ENCODE measurements at regions not wholly inside any gene's neighbourhood (a gene's known extent, or its start where the extent isn't known, plus 50 kb on each side); places are given as distances from the start of the nearest gene placed in this dataset.
"Not testable (repeated sequence)": the region's sequence is repeated elsewhere in the genome, so short reads cannot be mapped to it uniquely, and the experiment has no call there.

- Histone ChIP-seq H3K4me1 (no peaks in the 10 kb centered on the region), H3K36me3 (replicated peaks in 1 of 2; ENCODE audit: insufficient read depth in 1 of 2, low read depth in 2 of 2) (no peaks in the 10 kb centered on the region), H3K27ac (no peak overlapping the region), H3K4me3 (no peak overlapping the region), H3K27me3 (no peaks in the 10 kb centered on the region), H3K9me3 (no peaks in the 10 kb centered on the region)
- intact Hi-C loops (cut with DNase I) = no loop called here
- WGBS, 2 donors = 21 to 42% methylated on average over 2 of the region's 2 CpGs
- no peak for TF ChIP-seq POLR2A (IDR thresholded peaks at IDR 0.05)
- no peak for TF ChIP-seq CTCF (IDR thresholded peaks at IDR 0.05)
- no peak for ATAC-seq
- DNase-seq = no peak
Measured at GRCh38 chr7:90061077-90061476, 93.2 kb upstream of the STEAP1 start.

DNA sequence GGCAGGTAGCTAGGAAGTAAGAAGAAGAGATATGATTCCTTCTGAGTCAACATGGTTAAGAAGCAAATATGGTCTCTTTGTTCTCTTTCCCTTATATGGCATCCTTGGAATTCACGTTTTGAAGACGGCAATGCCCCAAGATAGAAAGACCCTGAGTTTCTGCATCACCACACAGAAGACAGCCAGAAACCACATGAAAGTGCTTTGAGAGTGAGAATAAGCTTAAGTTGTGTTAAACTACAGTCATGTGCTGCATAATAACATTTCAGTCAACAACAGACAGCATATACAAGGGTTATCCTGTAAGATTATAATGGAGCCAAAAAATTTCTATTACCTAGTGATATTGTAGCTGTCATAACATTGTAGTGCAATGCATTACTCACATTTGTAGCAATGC, 89.9 kb upstream of the STEAP1 start:
- ATAC-seq (no peak), DNase-seq (no peak)
- intact Hi-C loops (cut with DNase I) = no loop called here
- no peaks in the 10 kb centered on the region for H3K4me1 ChIP-seq
- H3K4me3 ChIP-seq = no peak overlapping the region
- 63 to 84% methylated on average over 2 of the region's 2 CpGs for WGBS, 2 donors
- H3K27me3 ChIP-seq = no peaks in the 10 kb centered on the region
- TF ChIP-seq CTCF (IDR thresholded peaks at IDR 0.05) = no peak
- TF ChIP-seq POLR2A (IDR thresholded peaks at IDR 0.05) = no peak
- H3K9me3 ChIP-seq = no peaks in the 10 kb centered on the region
- H3K36me3 ChIP-seq (replicated peaks in 1 of 2; ENCODE audit: insufficient read depth in 1 of 2, low read depth in 2 of 2) = no peaks in the 10 kb centered on the region
- no peak overlapping the region for H3K27ac ChIP-seq

DNA sequence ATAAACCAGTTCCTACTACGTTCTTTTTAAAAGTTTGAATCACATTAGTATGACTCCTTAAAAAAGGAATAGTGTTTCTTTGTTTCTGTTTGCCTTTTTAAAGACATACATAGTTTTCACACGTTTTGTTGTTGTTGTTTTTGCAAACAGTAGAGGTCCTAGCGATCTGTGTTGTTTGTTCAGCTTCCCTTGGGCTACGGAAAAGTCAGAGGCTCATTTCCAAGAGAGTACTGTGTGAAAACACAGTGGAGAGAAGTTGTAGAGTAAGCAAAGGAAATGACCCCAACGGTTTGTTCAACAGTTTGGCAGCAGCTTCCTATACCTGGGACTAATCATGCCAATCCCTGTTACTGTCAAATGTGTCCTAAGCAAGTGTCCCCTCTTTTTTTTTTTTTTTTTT, 87.1 kb upstream of the STEAP1 start:
- no peaks in the 10 kb centered on the region for H3K36me3 ChIP-seq (replicated peaks in 1 of 2; ENCODE audit: insufficient read depth in 1 of 2, low read depth in 2 of 2)
- intact Hi-C loops (cut with DNase I) = no loop called here
- H3K9me3 ChIP-seq = no peaks in the 10 kb centered on the region
- no peak overlapping the region for H3K27ac ChIP-seq
- no peaks in the 10 kb centered on the region for H3K4me1 ChIP-seq
- ATAC-seq (no peak), DNase-seq (no peak)
- H3K27me3 ChIP-seq = no peaks in the 10 kb centered on the region
- 8 to 12% methylated on average over 5 of the region's 5 CpGs for WGBS, 2 donors
- TF ChIP-seq CTCF (IDR thresholded peaks at IDR 0.05) (no peak), POLR2A (IDR thresholded peaks at IDR 0.05) (no peak)
- H3K4me3 ChIP-seq = no peak overlapping the region

DNA sequence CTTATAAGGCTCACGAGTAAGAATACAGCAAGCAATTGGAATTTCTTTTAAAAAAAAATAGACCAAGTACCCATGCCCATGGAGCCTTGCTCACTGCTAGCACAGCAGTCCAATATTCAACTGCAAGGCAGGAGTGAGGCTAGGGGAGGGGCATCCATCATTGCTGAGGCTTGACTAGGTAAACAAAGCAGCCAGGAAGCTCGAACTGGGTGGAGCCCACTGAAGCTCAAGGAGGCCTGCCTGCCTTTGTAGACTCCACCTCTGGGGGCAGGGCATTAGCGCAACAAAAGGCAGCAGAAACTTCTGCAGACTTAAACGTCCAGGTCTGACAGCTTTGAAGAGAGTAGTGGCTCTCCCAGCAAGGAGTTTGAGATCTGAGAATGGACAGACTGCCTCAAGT, 84.0 kb upstream of the STEAP1 start:
- DNase-seq; intact Hi-C loops (cut with DNase I); H3K27me3 ChIP-seq; H3K36me3 ChIP-seq (replicated peaks in 1 of 2; ENCODE audit: insufficient read depth in 1 of 2, low read depth in 2 of 2); H3K9me3 ChIP-seq; ATAC-seq; H3K27ac ChIP-seq; H3K4me3 ChIP-seq; H3K4me1 ChIP-seq: not testable (repeated sequence)
- 34 to 39% methylated on average over 2 to 4 of the region's 4 CpGs for WGBS, 2 donors

DNA sequence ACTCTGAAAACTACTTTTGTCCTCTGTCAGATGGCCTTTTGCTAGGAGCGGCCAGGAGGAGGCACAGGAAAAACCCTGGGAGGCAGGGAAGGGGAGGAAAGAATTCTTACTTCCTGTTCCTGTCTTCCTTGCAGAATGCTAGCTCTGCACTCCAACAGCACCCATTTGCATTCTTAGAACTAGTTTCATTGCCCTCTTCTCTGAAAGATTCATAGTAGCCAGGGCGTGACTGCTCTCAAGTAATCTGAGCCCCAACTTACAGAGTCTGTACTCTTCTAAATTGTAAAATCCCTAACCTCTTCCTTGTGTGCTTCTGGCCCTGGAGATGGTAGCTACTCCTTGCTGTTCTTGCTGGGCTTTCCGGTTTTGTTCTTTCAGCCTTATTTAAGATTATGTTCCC, 75.3 kb upstream of the STEAP1 start:
- no peak for ATAC-seq
- Histone ChIP-seq H3K27me3 (no peaks in the 10 kb centered on the region), H3K4me1 (no peaks in the 10 kb centered on the region), H3K27ac (no peak overlapping the region), H3K36me3 (replicated peaks in 1 of 2; ENCODE audit: insufficient read depth in 1 of 2, low read depth in 2 of 2) (no peaks in the 10 kb centered on the region), H3K4me3 (no peak overlapping the region), H3K9me3 (no peaks in the 10 kb centered on the region)
- intact Hi-C loops (cut with DNase I) = no loop called here
- TF ChIP-seq CTCF (IDR thresholded peaks at IDR 0.05) = no peak
- TF ChIP-seq POLR2A (IDR thresholded peaks at IDR 0.05) = no peak
- DNase-seq = no peak
- WGBS, 2 donors = 71 to 74% methylated on average over 3 of the region's 3 CpGs
